CD14-positive monocyte (primary cell): ENCODE measurements at regions not wholly inside any gene's neighbourhood (a gene's known extent, or its start where the extent isn't known, plus 50 kb on each side); places are given as distances from the start of the nearest gene placed in this dataset.
A peak's percentile ranks its signal among the peaks of the same experiment; 100 is the strongest.
"Not testable (repeated sequence)": the region's sequence is repeated elsewhere in the genome, so short reads cannot be mapped to it uniquely, and the experiment has no call there.

Source experiments
- DNase-seq, 3 donors: peaks; one replicate each; pipeline ENCODE4 v3.0.0-alpha.2; 2011 to 2022
- H2AFZ ChIP-seq: 2 replicates; pipeline ENCODE4 v1.6.0; 2012; ENCODE audit warnings: mild to moderate bottlenecking, low read depth, low read length, inconsistent platforms; ENCODE audit not compliant: insufficient read depth, poor library complexity, severe bottlenecking
- H3K27ac ChIP-seq, 2 donors: 1 replicate in 1 of 2; 2 replicates in 1 of 2; pipeline ENCODE4 v1.5.1; 2012 to 2013; ENCODE audit warnings: low read length in 2 of 2, control low read depth in 1 of 2, inconsistent platforms in 1 of 2, low read depth in 1 of 2, mild to moderate bottlenecking in 1 of 2
- H3K27me3 ChIP-seq, 2 donors: one replicate each; pipeline versions ENCODE4 v1.6.0 to v1.6.1; 2011 to 2013; ENCODE audit warnings: low read length in 2 of 2; ENCODE audit not compliant: control insufficient read depth in 2 of 2, insufficient read depth in 2 of 2
- H3K36me3 ChIP-seq, 2 donors: replicated peaks in 1 of 2; 1 replicate in 1 of 2; 2 replicates in 1 of 2; pipeline versions ENCODE4 v1.5.1 to v1.6.1; 2012 to 2013; ENCODE audit warnings: low read length in 2 of 2, control low read depth in 1 of 2, inconsistent platforms in 1 of 2, mild to moderate bottlenecking in 1 of 2; ENCODE audit not compliant: insufficient read depth in 2 of 2, control insufficient read depth in 1 of 2
- H3K4me1 ChIP-seq, 2 donors: 1 replicate in 1 of 2; 2 replicates in 1 of 2; pipeline versions ENCODE4 v1.5.1 to v1.6.1; 2012 to 2013; ENCODE audit warnings: low read length in 2 of 2, control low read depth in 1 of 2, inconsistent platforms in 1 of 2, mild to moderate bottlenecking in 1 of 2, moderate library complexity in 1 of 2; ENCODE audit not compliant: insufficient read depth in 2 of 2, control insufficient read depth in 1 of 2
- H3K4me2 ChIP-seq: replicated peaks from 2 replicates; pipeline ENCODE3; 2012; ENCODE audit warnings: low read length, moderate library complexity, mild to moderate bottlenecking; ENCODE audit not compliant: poor library complexity, severe bottlenecking; ENCODE audit errors: extremely low read depth
- H3K4me3 ChIP-seq, 3 experiments: fragments of 200-600 bp in 1 of 3; sonication (generic) in 1 of 3; replicated peaks in 1 of 3; 1 replicate in 2 of 3; 2 replicates in 1 of 3; pipeline ENCODE4 v1.5.1; 2011 to 2013; ENCODE audit warnings: low read length in 3 of 3, mild to moderate bottlenecking in 3 of 3, control low read depth in 2 of 3, low read depth in 2 of 3, inconsistent platforms in 1 of 3, moderate library complexity in 1 of 3
- H3K79me2 ChIP-seq: 2 replicates; pipeline ENCODE4 v1.6.0; 2012; ENCODE audit warnings: mild to moderate bottlenecking, control low read depth, inconsistent platforms, low read length, moderate library complexity; ENCODE audit not compliant: insufficient read depth
- H3K9ac ChIP-seq: 2 replicates; pipeline ENCODE4 v1.6.0; 2017; ENCODE audit warnings: low read length, mild to moderate bottlenecking; ENCODE audit not compliant: insufficient read depth, poor library complexity, severe bottlenecking
- H3K9me3 ChIP-seq, 2 donors: replicated peaks in 1 of 2; 1 replicate in 1 of 2; 2 replicates in 1 of 2; pipeline versions ENCODE4 v1.5.1 to v1.6.1; 2012 to 2013; ENCODE audit warnings: low read length in 2 of 2, control low read depth in 1 of 2; ENCODE audit not compliant: control insufficient read depth in 1 of 2, insufficient read depth in 1 of 2
- H4K20me1 ChIP-seq: 2 replicates; pipeline ENCODE4 v1.6.0; 2012; ENCODE audit warnings: mild to moderate bottlenecking, low read length, control low read depth, moderate library complexity; ENCODE audit not compliant: insufficient read depth
- H3K27ac Mint-ChIP-seq, 7 donors: one replicate each; pipeline ENCODE4 v1.8.0; 2020; ENCODE audit warnings: mild to moderate bottlenecking in 7 of 7, mixed read lengths in 7 of 7, moderate library complexity in 6 of 7, inconsistent platforms in 2 of 7
- H3K27me3 Mint-ChIP-seq, 3 donors: one replicate each; pipeline ENCODE4 v1.8.0; 2021 to 2022; ENCODE audit warnings: low read depth in 3 of 3, mild to moderate bottlenecking in 3 of 3, mixed read lengths in 3 of 3, moderate library complexity in 3 of 3, inconsistent platforms in 1 of 3
- H3K36me3 Mint-ChIP-seq, 2 donors: one replicate each; pipeline ENCODE4 v1.8.0; 2020; ENCODE audit warnings: mixed read lengths in 2 of 2, inconsistent platforms in 1 of 2, mild to moderate bottlenecking in 1 of 2
- H3K4me1 Mint-ChIP-seq: one replicate; pipeline ENCODE4 v1.8.0; 2020; ENCODE audit warnings: mild to moderate bottlenecking, mixed read lengths
- H3K4me3 Mint-ChIP-seq, 2 donors: one replicate each; pipeline ENCODE4 v1.8.0; 2020; ENCODE audit warnings: mild to moderate bottlenecking in 2 of 2, mixed read lengths in 2 of 2, moderate library complexity in 1 of 2
- H3K9me3 Mint-ChIP-seq, 7 donors: one replicate each; pipeline ENCODE4 v1.8.0; 2020 to 2022; ENCODE audit warnings: mixed read lengths in 7 of 7, mild to moderate bottlenecking in 6 of 7, moderate library complexity in 6 of 7, inconsistent platforms in 2 of 7
- WGBS: methylation state at CpG from one replicate; pipeline ENCODE4 v1.1.5; 2013; ENCODE audit warnings: missing lambda C conversion rate; ENCODE audit not compliant: insufficient coverage; 5-methylcytosine and 5-hydroxymethylcytosine counted together
- intact Hi-C, 2 donors: fragments of 100-400 bp; cut with micrococcal nuclease; formaldehyde crosslinking; loops; one replicate each; pipeline versions ENCODE4 v1.15.0 to v1.15.1; 2023
- TF ChIP-seq, protein P1 (sequence below): fragments of 200-600 bp; IDR thresholded peaks from one replicate; pipeline ENCODE4 v1.8.0; 2022; ENCODE audit warnings: antibody characterized with exemption, mild to moderate bottlenecking

GRCh38 chr14:71765505-71765904, 166.7 kb upstream of the RGS6 start:
- Histone ChIP-seq H3K9me3 (no peaks in the 10 kb centered on the region), H3K27ac (no peak overlapping the region), H3K4me1 (no peaks in the 10 kb centered on the region), H3K79me2 (no peaks in the 10 kb centered on the region), H4K20me1 (no peaks in the 10 kb centered on the region), H2AFZ (no peak overlapping the region), H3K36me3 (no peaks in the 10 kb centered on the region), H3K4me3 (no peak overlapping the region), H3K9ac (no peak overlapping the region), H3K4me2 (no peak overlapping the region), H3K27me3 (no peaks in the 10 kb centered on the region)
- Mint-ChIP-seq H3K27me3 (peaks cover 2 to 9% (median 3%) of the 10 kb centered on the region in 3 donors), H3K4me1 (no peaks in the 10 kb centered on the region), H3K9me3 (peaks cover 0 to 7% (median 2%) of the 10 kb centered on the region in 7 donors), H3K27ac (no peak overlapping the region), H3K4me3 (no peak overlapping the region), H3K36me3 (no peaks in the 10 kb centered on the region)
- intact Hi-C loops: no loop called here
- TF ChIP-seq, protein P1, sequence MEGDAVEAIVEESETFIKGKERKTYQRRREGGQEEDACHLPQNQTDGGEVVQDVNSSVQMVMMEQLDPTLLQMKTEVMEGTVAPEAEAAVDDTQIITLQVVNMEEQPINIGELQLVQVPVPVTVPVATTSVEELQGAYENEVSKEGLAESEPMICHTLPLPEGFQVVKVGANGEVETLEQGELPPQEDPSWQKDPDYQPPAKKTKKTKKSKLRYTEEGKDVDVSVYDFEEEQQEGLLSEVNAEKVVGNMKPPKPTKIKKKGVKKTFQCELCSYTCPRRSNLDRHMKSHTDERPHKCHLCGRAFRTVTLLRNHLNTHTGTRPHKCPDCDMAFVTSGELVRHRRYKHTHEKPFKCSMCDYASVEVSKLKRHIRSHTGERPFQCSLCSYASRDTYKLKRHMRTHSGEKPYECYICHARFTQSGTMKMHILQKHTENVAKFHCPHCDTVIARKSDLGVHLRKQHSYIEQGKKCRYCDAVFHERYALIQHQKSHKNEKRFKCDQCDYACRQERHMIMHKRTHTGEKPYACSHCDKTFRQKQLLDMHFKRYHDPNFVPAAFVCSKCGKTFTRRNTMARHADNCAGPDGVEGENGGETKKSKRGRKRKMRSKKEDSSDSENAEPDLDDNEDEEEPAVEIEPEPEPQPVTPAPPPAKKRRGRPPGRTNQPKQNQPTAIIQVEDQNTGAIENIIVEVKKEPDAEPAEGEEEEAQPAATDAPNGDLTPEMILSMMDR: no peak
- no CpG with 5 or more reads among the region's 1 CpG for WGBS
- no peak for DNase-seq

DNA sequence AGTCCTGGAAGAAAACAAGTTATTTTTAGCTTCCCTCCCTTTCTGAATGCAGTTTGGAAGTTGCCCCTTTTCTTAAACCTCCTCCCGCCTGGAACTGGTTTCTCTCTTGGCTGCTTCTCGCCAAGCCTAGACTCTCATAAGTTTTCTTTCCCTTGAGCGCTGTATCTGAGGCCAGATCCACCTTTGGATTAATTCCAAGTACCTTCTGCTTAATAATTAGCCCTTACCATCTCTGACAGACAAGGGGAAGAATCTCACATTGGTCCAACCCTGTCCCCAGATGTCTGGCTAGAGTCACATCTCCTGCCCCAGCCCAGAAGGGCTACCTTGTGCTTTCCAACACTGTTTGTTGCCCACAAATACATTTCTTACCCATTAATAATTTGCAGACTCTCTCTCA, 161.8 kb upstream of the RGS6 start:
- Mint-ChIP-seq H3K4me3 (no peak overlapping the region), H3K4me1 (no peaks in the 10 kb centered on the region), H3K27me3 (peaks cover 0 to 7% (median 7%) of the 10 kb centered on the region in 3 donors), H3K9me3 (peaks cover 9 to 34% (median 20%) of the 10 kb centered on the region in 7 donors), H3K27ac (peak overlapping the region in 1 of 7 donors; percentile 66), H3K36me3 (no peaks in the 10 kb centered on the region)
- H2AFZ ChIP-seq: no peak overlapping the region
- 98% methylated on average over 3 of the region's 3 CpGs for WGBS
- peaks cover 0 to 13% of the 10 kb centered on the region in 2 donors for H3K9me3 ChIP-seq
- H3K27me3 ChIP-seq: no peaks in the 10 kb centered on the region
- H3K4me1 ChIP-seq: no peaks in the 10 kb centered on the region
- no peak overlapping the region for H3K4me3 ChIP-seq
- TF ChIP-seq, protein P1: no peak
- no peak for DNase-seq
- H3K4me2 ChIP-seq: no peak overlapping the region
- H3K27ac ChIP-seq: no peak overlapping the region
- H3K36me3 ChIP-seq: no peaks in the 10 kb centered on the region
- no peaks in the 10 kb centered on the region for H3K79me2 ChIP-seq
- no peaks in the 10 kb centered on the region for H4K20me1 ChIP-seq
- intact Hi-C loops: no loop called here
- no peak overlapping the region for H3K9ac ChIP-seq

- H3K4me1 ChIP-seq, H3K79me2 ChIP-seq, DNase-seq, H3K27ac ChIP-seq, intact Hi-C loops, H3K4me3 Mint-ChIP-seq, H3K36me3 ChIP-seq, H3K4me3 ChIP-seq, H4K20me1 ChIP-seq, H3K27ac Mint-ChIP-seq, H3K27me3 ChIP-seq, H2AFZ ChIP-seq, H3K4me1 Mint-ChIP-seq, H3K27me3 Mint-ChIP-seq, H3K36me3 Mint-ChIP-seq, H3K9ac ChIP-seq, H3K4me2 ChIP-seq: not testable (repeated sequence)
- peaks cover 9 to 37% (median 19%) of the 10 kb centered on the region in 7 donors for H3K9me3 Mint-ChIP-seq
- H3K9me3 ChIP-seq: peaks cover 0 to 13% of the 10 kb centered on the region in 2 donors
- WGBS: 100% methylated on average over 3 of the region's 4 CpGs
Observed at GRCh38 chr14:71771421-71771820, 160.8 kb upstream of the RGS6 start.
